ENCODE measurements at regions not wholly inside any gene's neighbourhood (a gene's known extent, or its start where the extent isn't known, plus 50 kb on each side); places are given as distances from the start of the nearest gene placed in this dataset.

- no peak for DNase-seq (ENCODE audit: low read depth)
- H3K4me3 ChIP-seq (ENCODE audit: low read depth, low read length), result no peak overlapping the region
- TF ChIP-seq CTCF (IDR thresholded peaks at IDR 0.05; ENCODE audit: low read depth, low read length, missing control alignments), result no peak
Measured at GRCh38 chr13:27005976-27006518, 165.6 kb downstream of the USP12 start.

- no peak for TF ChIP-seq CTCF (IDR thresholded peaks at IDR 0.05; ENCODE audit: low read depth, low read length, missing control alignments)
- H3K4me3 ChIP-seq (ENCODE audit: low read depth, low read length), result no peak overlapping the region
- DNase-seq (ENCODE audit: low read depth), result no peak
Measured at GRCh38 chr13:27005556-27005955, 166.1 kb downstream of the USP12 start.

GRCh38 chr13:27004866-27005265, 166.7 kb downstream of the USP12 start:
- no peak overlapping the region for H3K4me3 ChIP-seq (ENCODE audit: low read depth, low read length)
- no peak for TF ChIP-seq CTCF (IDR thresholded peaks at IDR 0.05; ENCODE audit: low read depth, low read length, missing control alignments)
- no peak for DNase-seq (ENCODE audit: low read depth)

- no peak overlapping the region for H3K4me3 ChIP-seq (ENCODE audit: low read depth, low read length)
- DNase-seq (ENCODE audit: low read depth), result no peak
- TF ChIP-seq CTCF (IDR thresholded peaks at IDR 0.05; ENCODE audit: low read depth, low read length, missing control alignments), result no peak
Measured at GRCh38 chr13:27004326-27004725, 167.3 kb downstream of the USP12 start.

GRCh38 chr13:27001705-27002104, 169.9 kb downstream of the USP12 start:
- no peak overlapping the region for H3K4me3 ChIP-seq (ENCODE audit: low read depth, low read length)
- DNase-seq (ENCODE audit: low read depth), result no peak
- TF ChIP-seq CTCF (IDR thresholded peaks at IDR 0.05; ENCODE audit: low read depth, low read length, missing control alignments), result no peak

- no peak overlapping the region for H3K4me3 ChIP-seq (ENCODE audit: low read depth, low read length)
- TF ChIP-seq CTCF (IDR thresholded peaks at IDR 0.05; ENCODE audit: low read depth, low read length, missing control alignments), result no peak
- DNase-seq (ENCODE audit: low read depth), result no peak
Measured at GRCh38 chr13:27000686-27001085, 170.9 kb downstream of the USP12 start.

- H3K4me3 ChIP-seq (ENCODE audit: low read depth, low read length), result no peak overlapping the region
- no peak for TF ChIP-seq CTCF (IDR thresholded peaks at IDR 0.05; ENCODE audit: low read depth, low read length, missing control alignments)
- no peak for DNase-seq (ENCODE audit: low read depth)
Measured at GRCh38 chr13:26999499-26999898, 172.1 kb downstream of the USP12 start.
